ENCODE measurements at regions not wholly inside any gene's neighbourhood (a gene's known extent, or its start where the extent isn't known, plus 50 kb on each side); places are given as distances from the start of the nearest gene placed in this dataset.

DNA sequence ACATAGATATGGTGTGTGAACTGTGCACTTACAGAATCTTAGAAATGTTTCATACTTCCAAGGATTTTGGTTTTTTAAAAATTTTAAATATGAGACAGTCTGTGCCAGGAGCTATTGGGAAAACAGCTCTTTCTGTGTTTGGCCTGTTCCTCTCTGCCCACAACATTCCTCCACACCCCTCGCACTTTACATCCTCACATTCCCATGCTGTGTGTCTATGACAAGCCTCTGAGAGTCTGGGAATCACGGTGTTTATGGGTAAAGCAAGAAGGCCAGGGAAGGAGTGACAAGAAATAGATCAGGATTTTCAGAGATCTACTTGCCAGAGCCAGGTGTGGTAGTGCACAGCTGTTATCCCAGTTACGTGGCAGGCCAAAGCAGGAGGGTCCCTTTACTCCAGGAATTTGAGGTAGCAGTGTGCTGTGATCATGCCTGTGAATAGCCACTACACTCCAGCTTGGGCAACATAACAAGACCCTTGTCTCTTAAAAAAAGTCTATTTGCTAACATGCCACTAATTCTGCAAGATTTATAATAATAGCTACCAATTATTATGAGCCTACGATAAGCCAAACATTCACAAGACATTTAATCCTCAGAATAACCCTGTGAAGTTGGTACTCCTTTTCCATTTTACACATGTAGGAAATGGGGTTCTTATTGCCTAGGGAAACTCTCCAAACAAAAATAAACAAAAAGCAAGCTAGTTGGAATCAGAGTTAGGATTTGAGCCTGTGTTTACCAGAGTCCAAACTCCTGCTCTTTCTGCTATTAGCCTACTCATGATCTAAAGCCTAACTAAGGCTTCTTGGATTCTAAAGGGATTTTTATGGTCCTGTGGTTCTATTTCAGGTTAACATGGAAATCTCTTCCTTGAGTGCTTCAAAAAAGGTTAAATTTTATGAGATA is 168.3 kb upstream of the SP8 start:
- TF ChIP-seq EZH2 (IDR thresholded peaks at IDR 0.05; ENCODE audit: borderline replicate concordance) (no peak), EZH2phosphoT487 (IDR thresholded peaks at IDR 0.05; ENCODE audit: low read depth, severe bottlenecking, unreplicated experiment) (no peak)
- TF ChIP-seq, protein P1, sequence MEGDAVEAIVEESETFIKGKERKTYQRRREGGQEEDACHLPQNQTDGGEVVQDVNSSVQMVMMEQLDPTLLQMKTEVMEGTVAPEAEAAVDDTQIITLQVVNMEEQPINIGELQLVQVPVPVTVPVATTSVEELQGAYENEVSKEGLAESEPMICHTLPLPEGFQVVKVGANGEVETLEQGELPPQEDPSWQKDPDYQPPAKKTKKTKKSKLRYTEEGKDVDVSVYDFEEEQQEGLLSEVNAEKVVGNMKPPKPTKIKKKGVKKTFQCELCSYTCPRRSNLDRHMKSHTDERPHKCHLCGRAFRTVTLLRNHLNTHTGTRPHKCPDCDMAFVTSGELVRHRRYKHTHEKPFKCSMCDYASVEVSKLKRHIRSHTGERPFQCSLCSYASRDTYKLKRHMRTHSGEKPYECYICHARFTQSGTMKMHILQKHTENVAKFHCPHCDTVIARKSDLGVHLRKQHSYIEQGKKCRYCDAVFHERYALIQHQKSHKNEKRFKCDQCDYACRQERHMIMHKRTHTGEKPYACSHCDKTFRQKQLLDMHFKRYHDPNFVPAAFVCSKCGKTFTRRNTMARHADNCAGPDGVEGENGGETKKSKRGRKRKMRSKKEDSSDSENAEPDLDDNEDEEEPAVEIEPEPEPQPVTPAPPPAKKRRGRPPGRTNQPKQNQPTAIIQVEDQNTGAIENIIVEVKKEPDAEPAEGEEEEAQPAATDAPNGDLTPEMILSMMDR (IDR thresholded peaks at IDR 0.05; ENCODE audit: poor library complexity), result no peak
- no peaks in the 10 kb centered on the region for H3K27me3 ChIP-seq
- no peak overlapping the region for H2AFZ ChIP-seq
- peaks cover 4% of the 10 kb centered on the region for H3K4me1 ChIP-seq (ENCODE audit: insufficient read depth)
- H3K79me2 ChIP-seq, result no peaks in the 10 kb centered on the region
- no peak overlapping the region for H3K4me3 ChIP-seq
- 65% methylated on average over 4 of the region's 4 CpGs for whole genome bisulfite sequencing (ENCODE audit: low lambda C conversion rate, missing lambda C conversion rate)
- DNase-seq (ENCODE audit: low spot score), result no peak
- no peak overlapping the region for H3K4me2 ChIP-seq
- no peaks in the 10 kb centered on the region for H3K9me2 ChIP-seq (replicated peaks; ENCODE audit: insufficient read depth)
- H3K9me3 ChIP-seq (ENCODE audit: low read depth), result no peaks in the 10 kb centered on the region
- no peak overlapping the region for H3K27ac ChIP-seq
- H4K20me1 ChIP-seq (ENCODE audit: insufficient read depth, poor library complexity, severe bottlenecking), result no peaks in the 10 kb centered on the region
- no peaks in the 10 kb centered on the region for H3K36me3 ChIP-seq (replicated peaks; ENCODE audit: insufficient read depth, low read depth)

DNA sequence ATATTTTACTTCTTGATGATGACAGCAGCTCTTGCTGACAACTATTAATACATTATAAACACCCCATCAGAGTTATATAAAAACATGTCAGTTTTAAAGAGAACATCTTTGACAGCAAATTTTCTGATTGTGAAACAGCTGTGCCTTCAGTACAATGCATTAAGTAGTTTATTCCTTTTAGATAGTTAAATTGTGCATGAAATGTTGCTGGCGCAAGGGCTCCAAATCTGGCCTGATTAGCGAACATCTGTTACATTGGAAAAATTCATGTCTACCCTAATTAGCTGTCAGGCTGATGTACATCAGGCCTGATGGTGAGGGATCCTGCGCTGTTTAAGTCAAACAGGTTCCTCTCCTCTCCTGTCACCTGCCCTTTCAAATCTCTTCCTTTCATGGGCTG is 171.9 kb upstream of the SP8 start:
- no peak overlapping the region for H3K27ac ChIP-seq
- no peak overlapping the region for H3K4me2 ChIP-seq
- H3K79me2 ChIP-seq, result no peaks in the 10 kb centered on the region
- DNase-seq (ENCODE audit: low spot score), result no peak
- no peaks in the 10 kb centered on the region for H3K27me3 ChIP-seq
- no peaks in the 10 kb centered on the region for H3K9me3 ChIP-seq (ENCODE audit: low read depth)
- 68% methylated on average over 3 of the region's 3 CpGs for WGBS (ENCODE audit: low lambda C conversion rate, missing lambda C conversion rate)
- no peaks in the 10 kb centered on the region for H3K36me3 ChIP-seq (replicated peaks; ENCODE audit: insufficient read depth, low read depth)
- no peaks in the 10 kb centered on the region for H3K9me2 ChIP-seq (replicated peaks; ENCODE audit: insufficient read depth)
- no peak overlapping the region for H2AFZ ChIP-seq
- no peaks in the 10 kb centered on the region for H4K20me1 ChIP-seq (ENCODE audit: insufficient read depth, poor library complexity, severe bottlenecking)
- H3K4me1 ChIP-seq (ENCODE audit: insufficient read depth), result peaks cover 4% of the 10 kb centered on the region
- no peak overlapping the region for H3K4me3 ChIP-seq
- TF ChIP-seq EZH2phosphoT487 (IDR thresholded peaks at IDR 0.05; ENCODE audit: low read depth, severe bottlenecking, unreplicated experiment), result no peak
- TF ChIP-seq EZH2 (IDR thresholded peaks at IDR 0.05; ENCODE audit: borderline replicate concordance), result no peak
- TF ChIP-seq, protein P1 (IDR thresholded peaks at IDR 0.05; ENCODE audit: poor library complexity), result no peak

DNA sequence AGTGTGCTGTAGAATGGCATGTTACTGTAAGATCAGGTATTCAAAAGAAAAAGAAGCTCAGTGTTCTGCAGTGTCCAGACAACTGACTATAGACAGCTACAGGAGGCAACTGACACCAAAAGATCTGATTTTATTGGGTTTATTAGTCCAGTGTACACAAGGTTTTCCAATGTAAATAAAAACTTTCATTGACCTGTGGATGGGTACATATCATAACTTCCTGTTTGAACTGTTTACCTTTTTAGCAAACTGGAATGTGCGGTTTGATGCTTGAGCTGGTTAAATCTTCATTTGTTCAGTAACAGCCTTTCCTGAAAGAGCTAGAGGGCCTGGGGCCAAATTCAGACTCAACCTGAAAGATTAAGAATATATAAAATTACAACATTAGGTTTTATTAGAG is 172.6 kb upstream of the SP8 start:
- 32% methylated on average over 1 of the region's 1 CpG for WGBS (ENCODE audit: low lambda C conversion rate, missing lambda C conversion rate)

More for the DNA sequence above, 172.6 kb upstream of the SP8 start:
- Histone ChIP-seq H2AFZ (no peak overlapping the region), H4K20me1 (ENCODE audit: insufficient read depth, poor library complexity, severe bottlenecking) (no peaks in the 10 kb centered on the region), H3K9me2 (replicated peaks; ENCODE audit: insufficient read depth) (no peaks in the 10 kb centered on the region), H3K9me3 (ENCODE audit: low read depth) (no peaks in the 10 kb centered on the region), H3K4me3 (no peak overlapping the region), H3K79me2 (no peaks in the 10 kb centered on the region), H3K36me3 (replicated peaks; ENCODE audit: insufficient read depth, low read depth) (no peaks in the 10 kb centered on the region), H3K4me2 (no peak overlapping the region), H3K4me1 (ENCODE audit: insufficient read depth) (peaks cover 4% of the 10 kb centered on the region), H3K27ac (no peak overlapping the region), H3K27me3 (no peaks in the 10 kb centered on the region)
- DNase-seq (ENCODE audit: low spot score), result no peak
- no peak for TF ChIP-seq EZH2phosphoT487 (IDR thresholded peaks at IDR 0.05; ENCODE audit: low read depth, severe bottlenecking, unreplicated experiment)
- TF ChIP-seq, protein P1 (IDR thresholded peaks at IDR 0.05; ENCODE audit: poor library complexity), result no peak
- TF ChIP-seq EZH2 (IDR thresholded peaks at IDR 0.05; ENCODE audit: borderline replicate concordance), result no peak
